GM18508 (cell line): ENCODE measurements at regions not wholly inside any gene's neighbourhood (a gene's known extent, or its start where the extent isn't known, plus 50 kb on each side); places are given as distances from the start of the nearest gene placed in this dataset.

Source experiments
- ATAC-seq: cut with Tn5 transposase; IDR thresholded peaks from one replicate; pipeline ENCODE4 v1.9.1; 2021; ENCODE audit warnings: moderate number of reproducible peaks; ENCODE audit not compliant: insufficient read depth, unreplicated experiment

DNA sequence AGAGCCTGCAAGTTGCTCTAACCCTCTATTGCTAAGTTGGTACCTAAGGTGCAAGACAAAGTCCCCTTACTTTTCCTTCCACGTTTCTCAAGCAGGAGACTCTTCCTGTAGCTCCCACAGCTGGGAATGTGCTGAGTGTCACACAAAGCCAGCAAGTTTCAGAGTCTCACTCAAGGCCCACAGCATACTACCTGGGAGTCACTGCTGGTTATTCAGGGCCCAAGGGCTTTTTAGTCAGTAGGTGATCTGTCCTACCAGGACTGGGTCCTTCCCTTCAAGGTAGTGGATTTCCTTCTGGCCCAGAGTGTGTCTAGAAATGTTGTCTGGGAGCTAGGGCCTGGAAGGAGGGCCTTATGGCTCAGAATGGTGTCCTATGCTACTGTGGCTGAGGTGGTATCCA lies 261.9 kb upstream of the CITED2 start:
- no peak for ATAC-seq

GRCh38 chr6:139635401-139636130 lies 261.1 kb upstream of the CITED2 start:
- no peak for ATAC-seq

DNA sequence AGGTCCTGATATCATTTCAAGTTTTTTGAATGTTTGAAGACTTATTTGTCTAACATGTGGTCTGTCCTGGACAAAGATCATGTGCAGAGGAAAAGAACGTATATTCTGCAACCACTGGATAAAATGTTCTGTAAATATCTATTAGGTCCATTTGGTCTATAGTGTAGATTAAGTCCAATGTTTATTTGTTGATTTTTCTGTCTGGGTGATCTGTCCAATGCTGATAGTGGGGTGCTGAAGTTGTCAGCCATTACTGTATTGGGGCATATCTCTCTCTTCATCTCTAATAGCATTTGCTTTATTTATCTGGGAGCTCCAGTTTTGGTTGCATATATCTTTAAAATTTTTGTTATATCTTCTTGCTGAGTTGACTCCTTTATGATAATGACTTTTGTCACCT lies 258.4 kb upstream of the CITED2 start:
- no peak for ATAC-seq

- no peak for ATAC-seq
These were observed 253.8 kb upstream of the CITED2 start for GRCh38 chr6:139628270-139628669.

DNA sequence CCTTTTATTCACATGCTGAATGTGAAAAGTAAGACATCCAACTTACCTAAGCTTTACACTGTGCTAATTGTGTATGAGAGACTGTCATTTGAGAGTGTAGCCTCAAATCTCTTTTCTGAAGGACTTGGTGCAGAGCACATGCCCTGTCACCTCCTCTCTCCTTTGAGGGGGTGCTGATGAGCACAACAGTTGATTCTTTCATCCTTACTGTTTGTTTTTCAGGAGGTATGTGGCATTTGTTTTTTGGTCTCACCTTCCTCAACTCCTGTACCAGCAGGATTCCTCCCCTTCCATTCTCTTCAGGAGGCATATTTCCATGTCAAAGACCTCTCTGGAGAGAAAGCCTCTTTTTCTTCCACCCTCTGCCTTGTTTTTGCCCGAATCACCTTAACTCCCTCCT lies 252.6 kb upstream of the CITED2 start:
- ATAC-seq: no peak

- no peak for ATAC-seq
These were observed 251.8 kb upstream of the CITED2 start for GRCh38 chr6:139625998-139626975.

DNA sequence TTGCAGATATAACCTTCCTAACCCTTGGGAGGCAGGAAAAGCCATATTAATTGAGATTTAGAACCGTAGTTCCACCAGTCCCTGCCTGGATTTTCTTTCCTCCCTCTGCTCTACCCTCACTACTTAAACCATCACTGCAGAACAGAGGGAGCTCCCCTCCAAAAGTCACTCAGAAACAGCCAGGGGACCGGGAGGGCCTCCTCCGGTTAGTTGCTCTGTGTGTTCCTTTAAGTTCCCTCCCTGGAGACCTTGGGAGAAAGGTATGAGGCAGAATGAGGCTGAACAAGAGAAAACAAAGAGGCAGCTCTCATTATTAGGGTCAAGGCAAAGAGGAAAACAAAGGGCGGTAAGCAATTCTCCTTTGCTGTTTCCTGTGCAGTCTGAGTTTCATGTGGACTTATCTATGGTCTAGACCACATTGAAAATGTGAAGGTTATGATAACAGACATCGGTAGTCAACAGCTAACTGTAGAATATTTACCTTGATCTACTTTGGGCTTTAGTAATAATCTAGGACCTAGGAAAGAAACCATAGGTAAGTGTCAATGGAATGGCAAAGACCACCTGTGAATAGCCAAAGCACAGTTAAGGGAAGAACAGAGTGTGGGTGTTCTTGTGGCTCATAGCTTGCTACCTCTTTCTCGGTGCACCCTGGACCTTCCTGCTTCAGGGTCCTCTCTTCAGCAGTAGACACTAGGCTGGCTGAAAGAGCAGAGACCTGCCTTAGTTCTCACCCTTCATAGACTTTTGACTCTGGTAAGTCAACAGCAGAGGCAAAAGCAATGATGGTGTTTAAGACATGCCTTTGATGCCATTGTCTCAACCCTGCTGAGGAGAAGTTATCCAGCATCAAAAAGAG lies 250.9 kb upstream of the CITED2 start:
- no peak for ATAC-seq

DNA sequence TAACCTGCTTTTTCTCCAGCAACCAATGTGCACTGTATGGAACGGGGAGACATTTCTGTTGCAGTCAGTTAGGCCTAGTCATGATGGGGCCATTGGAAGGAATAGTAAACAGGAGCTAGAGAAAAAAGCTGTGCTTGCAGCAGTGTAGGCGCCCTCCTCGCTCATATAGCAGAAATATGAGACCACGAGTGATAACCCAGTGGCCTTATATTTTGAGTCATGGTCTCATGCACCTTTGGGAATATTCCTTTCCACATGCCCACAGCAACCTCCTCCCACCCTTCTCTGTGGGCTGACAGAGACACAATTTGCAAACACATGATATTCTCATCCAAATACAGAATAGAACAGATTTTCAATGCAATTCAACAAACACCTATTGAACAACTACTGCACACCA lies 248.9 kb upstream of the CITED2 start:
- ATAC-seq: no peak

GRCh38 chr6:139613496-139613895 lies 239.0 kb upstream of the CITED2 start:
- no peak for ATAC-seq

GRCh38 chr6:139612135-139612465 lies 237.7 kb upstream of the CITED2 start:
- no peak for ATAC-seq

- ATAC-seq: no peak
These were observed 237.1 kb upstream of the CITED2 start for GRCh38 chr6:139611327-139612134.

- no peak for ATAC-seq
These were observed 234.2 kb upstream of the CITED2 start for GRCh38 chr6:139608466-139609261.

DNA sequence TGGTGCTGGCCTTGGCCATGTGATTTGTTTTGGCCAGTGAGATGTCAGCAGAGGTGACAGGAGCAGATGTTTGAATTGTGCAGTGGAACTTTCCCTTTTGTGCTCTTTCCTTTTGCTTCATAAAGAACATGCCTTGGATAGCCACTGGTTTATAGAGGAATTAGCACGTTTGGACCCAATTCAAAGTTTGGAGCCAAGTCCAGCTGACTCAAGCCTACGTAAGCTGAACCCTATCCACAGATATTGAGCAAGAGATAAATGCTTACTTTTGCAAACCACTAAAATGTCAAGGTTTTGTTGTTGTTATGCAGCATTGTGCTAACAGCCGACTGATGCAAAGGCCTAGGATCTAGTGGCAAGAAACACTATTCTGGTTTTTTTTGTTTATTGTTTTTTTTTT lies 230.9 kb upstream of the CITED2 start:
- ATAC-seq: no peak

- no peak for ATAC-seq
These were observed 229.1 kb upstream of the CITED2 start for GRCh38 chr6:139603581-139603980.

DNA sequence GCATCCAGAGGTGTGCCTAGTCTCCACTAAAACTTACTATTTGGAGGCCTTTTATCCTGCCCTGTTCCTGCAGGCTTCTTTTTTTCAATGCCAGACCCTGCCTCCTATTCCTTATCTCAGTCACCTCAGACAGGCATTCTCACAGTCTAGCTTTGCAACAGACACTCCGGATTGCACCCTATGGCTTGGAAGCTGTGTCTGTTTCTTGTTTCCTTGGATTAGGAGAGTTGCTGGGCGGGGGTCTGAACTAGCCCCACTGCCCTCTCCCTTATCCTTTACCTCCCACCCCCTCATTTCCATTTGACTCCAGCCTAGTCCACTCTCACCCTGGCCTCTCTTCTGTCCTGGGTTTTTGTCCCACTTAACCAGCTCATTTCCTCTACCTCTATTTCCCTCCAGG lies 228.1 kb upstream of the CITED2 start:
- no peak for ATAC-seq

- peak; percentile 98 for ATAC-seq
These were observed 226.5 kb upstream of the CITED2 start for GRCh38 chr6:139600919-139601475.

GRCh38 chr6:139600343-139600742 lies 225.9 kb upstream of the CITED2 start:
- no peak for ATAC-seq

DNA sequence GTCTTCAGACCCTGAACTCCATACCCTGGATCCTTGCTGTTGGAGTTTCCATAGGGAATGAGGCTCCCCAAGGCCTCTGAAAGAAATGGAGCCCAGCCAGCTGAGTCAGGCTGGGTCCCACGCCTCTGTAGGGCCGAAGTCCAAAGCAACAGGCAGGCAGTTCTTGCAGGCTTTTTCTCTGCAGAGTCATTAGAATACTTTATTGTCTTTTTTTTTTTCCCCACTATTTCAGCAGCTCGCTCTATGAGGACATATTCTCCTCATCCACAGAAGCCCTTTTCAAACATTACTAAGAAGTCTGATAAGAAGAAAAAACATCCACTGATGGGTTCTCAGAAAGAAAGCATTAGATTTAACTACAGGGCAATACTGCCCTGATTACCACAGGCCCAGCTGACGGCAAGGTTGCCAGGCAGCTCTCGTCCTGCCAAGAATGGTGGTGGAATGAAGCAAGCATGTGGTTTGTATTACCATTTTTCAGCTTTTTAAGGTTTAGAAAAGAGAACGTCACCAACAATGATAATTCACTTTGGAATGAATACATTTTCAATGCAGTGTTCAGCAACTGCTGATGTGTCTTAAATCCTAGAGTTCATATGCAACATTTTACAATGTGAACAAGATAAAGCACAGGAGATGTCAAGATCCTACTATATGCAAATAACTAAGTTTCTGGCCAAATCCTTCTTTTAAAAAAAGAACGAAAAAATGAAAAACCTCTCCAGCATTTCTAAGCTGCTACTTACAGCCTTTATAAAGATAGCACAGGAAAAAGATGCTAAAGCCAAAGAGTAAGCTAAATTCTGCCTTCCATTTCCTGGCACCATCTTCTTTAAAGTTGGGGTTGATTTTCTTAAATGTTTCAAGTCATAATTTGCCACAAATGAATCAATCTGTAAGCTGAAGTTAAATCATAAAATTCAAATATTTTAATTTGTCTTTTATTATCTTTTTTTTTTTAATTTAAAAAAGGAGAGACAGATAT lies 223.6 kb upstream of the CITED2 start:
- ATAC-seq: no peak
